SK-N-SH (cell line): ENCODE measurements at regions not wholly inside any gene's neighbourhood (a gene's known extent, or its start where the extent isn't known, plus 50 kb on each side); places are given as distances from the start of the nearest gene placed in this dataset.

Experiments
- CTCF ChIA-PET: fragments of 300-600, 350-600 bp; formaldehyde crosslinking; extraction: SDS; loops from one replicate; lab custom pipeline; 2021; lab: Yijun Ruan, JAX
- POLR2A ChIA-PET: fragments of 350-600 bp; sonication (Branson Sonifier 250); formaldehyde crosslinking; extraction: SDS; loops from one replicate; lab custom pipeline; 2020; ENCODE audit warnings: antibody characterized with exemption, inconsistent platforms; lab: Yijun Ruan, JAX
- DNase-seq: peaks from one replicate; pipeline ENCODE4 v3.0.0; 2012
- H2AFZ ChIP-seq: fragments of 200-600 bp; sonication (generic); 2 replicates; pipeline ENCODE4 v1.8.1; 2016; ENCODE audit warnings: antibody characterized with exemption, mild to moderate bottlenecking, low read depth
- H3F3A ChIP-seq: fragments of 200-600 bp; sonication (generic); replicated peaks from 2 replicates; pipeline ENCODE3; 2016; ENCODE audit warnings: antibody characterized with exemption, mild to moderate bottlenecking; ENCODE audit not compliant: insufficient read depth
- H3K27ac ChIP-seq, 2 experiments: fragments of 200-500 bp in 1 of 2; fragments of 200-600 bp in 1 of 2; sonication (Bioruptor generic) in 1 of 2; sonication (generic), shearing (Covaris generic) in 1 of 2; 2 replicates each; pipeline versions ENCODE4 v1.5.1 to v1.6.1; 2014 to 2016; ENCODE audit warnings: low read depth in 2 of 2, inconsistent platforms in 1 of 2, low read length in 1 of 2, mild to moderate bottlenecking in 1 of 2, mixed read lengths in 1 of 2
- H3K27me3 ChIP-seq: fragments of 200-600 bp; sonication (generic), shearing (Covaris generic); 2 replicates; pipeline ENCODE4 v1.6.1; 2016; ENCODE audit warnings: mixed run types; ENCODE audit not compliant: insufficient read depth
- H3K36me3 ChIP-seq, 2 experiments: fragments of 200-500 bp in 1 of 2; fragments of 200-600 bp in 1 of 2; sonication (Bioruptor generic) in 1 of 2; sonication (generic) in 1 of 2; replicated peaks in 1 of 2; 2 replicates each; pipeline versions ENCODE3 to v1.5.1; 2014 to 2016; ENCODE audit warnings: low read length in 1 of 2, mild to moderate bottlenecking in 1 of 2; ENCODE audit not compliant: insufficient read depth in 2 of 2, control insufficient read depth in 1 of 2
- H3K4me1 ChIP-seq, 2 experiments: fragments of 200-500 bp in 1 of 2; fragments of 200-600 bp in 1 of 2; sonication (Bioruptor generic) in 1 of 2; sonication (generic), shearing (Covaris generic) in 1 of 2; 2 replicates each; pipeline versions ENCODE4 v1.5.1 to v1.6.1; 2014 to 2016; ENCODE audit warnings: low read depth in 1 of 2, low read length in 1 of 2, mixed run types in 1 of 2; ENCODE audit not compliant: insufficient read depth in 2 of 2, control insufficient read depth in 1 of 2
- H3K4me2 ChIP-seq: fragments of 200-600 bp; sonication (generic), shearing (Covaris generic); 2 replicates; pipeline ENCODE4 v1.6.1; 2017; ENCODE audit warnings: mixed run types
- H3K4me3 ChIP-seq, 2 experiments: fragments of 200-500 bp in 1 of 2; fragments of 200-600 bp in 1 of 2; sonication (Bioruptor generic) in 1 of 2; sonication (generic), shearing (Covaris generic) in 1 of 2; 2 replicates each; pipeline versions ENCODE4 v1.5.1 to v1.8.1; 2014 to 2016; ENCODE audit warnings: low read depth in 2 of 2, inconsistent platforms in 1 of 2, low read length in 1 of 2, mild to moderate bottlenecking in 1 of 2, mixed read lengths in 1 of 2, moderate library complexity in 1 of 2
- H3K79me2 ChIP-seq: fragments of 200-600 bp; sonication (generic); 2 replicates; pipeline ENCODE4 v1.8.1; 2017; ENCODE audit warnings: mild to moderate bottlenecking; ENCODE audit not compliant: insufficient read depth
- H3K9ac ChIP-seq: fragments of 200-600 bp; sonication (generic); 2 replicates; pipeline ENCODE4 v1.6.1; 2017; ENCODE audit warnings: mixed run types
- H3K9me2 ChIP-seq: fragments of 200-600 bp; sonication (generic); 2 replicates; pipeline ENCODE4 v1.6.1; 2017; ENCODE audit warnings: mixed run types
- H3K9me3 ChIP-seq: fragments of 200-600 bp; sonication (generic); 2 replicates; pipeline ENCODE4 v1.6.1; 2017; ENCODE audit warnings: mixed run types, mild to moderate bottlenecking, moderate library complexity
- H4K20me1 ChIP-seq: fragments of 200-600 bp; sonication (generic); 2 replicates; pipeline ENCODE4 v1.6.1; 2017; ENCODE audit warnings: mild to moderate bottlenecking, mixed run types; ENCODE audit not compliant: insufficient read depth
- ELF1 ChIP-seq: IDR thresholded peaks from 2 replicates; pipeline ENCODE4 v1.4.0; 2012
- EP300 ChIP-seq, 2 experiments: IDR thresholded peaks; 2 replicates each; pipeline versions ENCODE4 v1.4.0 to v1.6.1; 2012; ENCODE audit warnings: borderline replicate concordance in 1 of 2, low read depth in 1 of 2, low read length in 1 of 2
- EZH2phosphoT487 ChIP-seq: fragments of 200-600 bp; sonication (generic); IDR thresholded peaks from 2 replicates; pipeline ENCODE4 v1.6.1; 2017; ENCODE audit warnings: low read depth, mixed run types, mild to moderate bottlenecking, antibody characterized with exemption, moderate library complexity, borderline replicate concordance
- GABPA ChIP-seq: IDR thresholded peaks from 2 replicates; pipeline ENCODE4 v1.4.0; 2012; ENCODE audit warnings: low read depth, mild to moderate bottlenecking
- GATA2 ChIP-seq: sonication (generic); formaldehyde crosslinking; IDR thresholded peaks from 2 replicates; pipeline ENCODE4 v1.5.0; 2020; ENCODE audit warnings: mild to moderate bottlenecking, missing genetic modification reagents
- JUND ChIP-seq: IDR thresholded peaks from 2 replicates; pipeline ENCODE4 v1.4.0; 2012
- MEF2A ChIP-seq: IDR thresholded peaks from 2 replicates; pipeline ENCODE4 v1.4.0; 2012; ENCODE audit warnings: low read depth, borderline replicate concordance
- NFIC ChIP-seq: IDR thresholded peaks from 2 replicates; pipeline ENCODE4 v1.4.0; 2012; ENCODE audit warnings: borderline replicate concordance
- POLR2AphosphoS5 ChIP-seq: IDR thresholded peaks from 2 replicates; pipeline ENCODE4 v1.6.1; 2012; ENCODE audit warnings: low read depth, low read length
- RAD21 ChIP-seq: IDR thresholded peaks from 2 replicates; pipeline ENCODE4 v1.6.1; 2012; ENCODE audit warnings: mild to moderate bottlenecking, low read length
- RXRA ChIP-seq: IDR thresholded peaks from 2 replicates; pipeline ENCODE4 v1.4.0; 2012; ENCODE audit warnings: low read depth, mild to moderate bottlenecking, borderline replicate concordance
- SMC3 ChIP-seq: IDR thresholded peaks from 2 replicates; pipeline ENCODE4 v1.6.1; 2012; ENCODE audit warnings: low read depth, low read length, improper control_type of control experiment
- TAF1 ChIP-seq: IDR thresholded peaks from 2 replicates; pipeline ENCODE4 v1.6.1; 2012; ENCODE audit warnings: low read depth, mild to moderate bottlenecking, low read length, moderate library complexity, borderline replicate concordance
- TEAD4 ChIP-seq: IDR thresholded peaks from 2 replicates; pipeline ENCODE4 v1.4.0; 2012; ENCODE audit warnings: mild to moderate bottlenecking, borderline replicate concordance; ENCODE audit not compliant: insufficient read depth
- WGBS: methylation state at CpG from one replicate; pipeline ENCODE4 v1.1.6; 2017; ENCODE audit warnings: low lambda C conversion rate; 5-methylcytosine and 5-hydroxymethylcytosine counted together
- TF ChIP-seq, protein P1 (sequence below): IDR thresholded peaks from 2 replicates; pipeline ENCODE4 v1.4.0; 2012; ENCODE audit warnings: low read depth, borderline replicate concordance
- TF ChIP-seq, protein P2 (sequence below): fragments of 150-350 bp; IDR thresholded peaks from 2 replicates; pipeline ENCODE4 v1.6.1; 2016; ENCODE audit warnings: mild to moderate bottlenecking, low read depth, low read length
- TF ChIP-seq, protein P3 (sequence below): fragments of 150-350 bp; IDR thresholded peaks from 2 replicates; pipeline ENCODE4 v1.6.1; 2017; ENCODE audit warnings: antibody characterized with exemption, low read length, low read depth, borderline replicate concordance
- TF ChIP-seq, protein P4 (sequence below): IDR thresholded peaks from 2 replicates; pipeline ENCODE4 v1.4.0; 2012; ENCODE audit warnings: low read depth, borderline replicate concordance

DNA sequence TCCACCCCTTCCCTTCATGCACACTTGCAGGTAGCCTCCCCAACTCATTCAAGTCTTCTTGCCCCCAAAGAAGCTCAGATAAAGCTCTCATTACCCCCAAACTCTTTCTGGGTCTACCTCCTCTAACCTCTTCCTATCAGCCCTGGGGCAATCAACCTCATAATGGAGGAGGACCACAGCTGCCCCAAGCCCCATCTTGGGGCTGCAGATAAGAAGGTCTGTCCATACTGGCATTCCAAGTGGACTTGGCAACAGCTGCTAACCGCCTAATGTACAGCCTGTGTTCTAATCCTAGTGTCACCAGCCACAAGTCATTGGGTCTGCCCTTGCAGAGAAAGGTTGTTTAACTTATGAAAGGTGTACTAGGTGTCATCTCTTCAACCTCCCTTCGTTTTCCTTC, 107.4 kb upstream of the ADGRF1 start:
- H3K4me1 ChIP-seq, result no peaks in the 10 kb centered on the region; a peak in 1 of 4 replicates
- H3K27ac ChIP-seq, result no peak overlapping the region
- H3K9ac ChIP-seq, result no peak overlapping the region
- no peaks in the 10 kb centered on the region for H3K9me3 ChIP-seq
- no peaks in the 10 kb centered on the region for H3K9me2 ChIP-seq
- TF ChIP-seq RAD21 (no peak), SMC3 (no peak), MEF2A (no peak), GABPA (no peak), ELF1 (no peak), GATA2 (CRISPR knock-in tag) (no peak), POLR2AphosphoS5 (no peak), EP300 (IDR thresholded peaks at IDR 0.05; ENCODE audit: borderline replicate concordance in 1 of 2, low read depth in 1 of 2, low read length in 1 of 2) (no peak), RXRA (no peak)
- TF ChIP-seq, protein P1, sequence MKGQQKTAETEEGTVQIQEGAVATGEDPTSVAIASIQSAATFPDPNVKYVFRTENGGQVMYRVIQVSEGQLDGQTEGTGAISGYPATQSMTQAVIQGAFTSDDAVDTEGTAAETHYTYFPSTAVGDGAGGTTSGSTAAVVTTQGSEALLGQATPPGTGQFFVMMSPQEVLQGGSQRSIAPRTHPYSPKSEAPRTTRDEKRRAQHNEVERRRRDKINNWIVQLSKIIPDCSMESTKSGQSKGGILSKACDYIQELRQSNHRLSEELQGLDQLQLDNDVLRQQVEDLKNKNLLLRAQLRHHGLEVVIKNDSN, result no peak
- TF ChIP-seq, protein P2, sequence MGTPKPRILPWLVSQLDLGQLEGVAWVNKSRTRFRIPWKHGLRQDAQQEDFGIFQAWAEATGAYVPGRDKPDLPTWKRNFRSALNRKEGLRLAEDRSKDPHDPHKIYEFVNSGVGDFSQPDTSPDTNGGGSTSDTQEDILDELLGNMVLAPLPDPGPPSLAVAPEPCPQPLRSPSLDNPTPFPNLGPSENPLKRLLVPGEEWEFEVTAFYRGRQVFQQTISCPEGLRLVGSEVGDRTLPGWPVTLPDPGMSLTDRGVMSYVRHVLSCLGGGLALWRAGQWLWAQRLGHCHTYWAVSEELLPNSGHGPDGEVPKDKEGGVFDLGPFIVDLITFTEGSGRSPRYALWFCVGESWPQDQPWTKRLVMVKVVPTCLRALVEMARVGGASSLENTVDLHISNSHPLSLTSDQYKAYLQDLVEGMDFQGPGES, result no peak
- TF ChIP-seq, protein P3, sequence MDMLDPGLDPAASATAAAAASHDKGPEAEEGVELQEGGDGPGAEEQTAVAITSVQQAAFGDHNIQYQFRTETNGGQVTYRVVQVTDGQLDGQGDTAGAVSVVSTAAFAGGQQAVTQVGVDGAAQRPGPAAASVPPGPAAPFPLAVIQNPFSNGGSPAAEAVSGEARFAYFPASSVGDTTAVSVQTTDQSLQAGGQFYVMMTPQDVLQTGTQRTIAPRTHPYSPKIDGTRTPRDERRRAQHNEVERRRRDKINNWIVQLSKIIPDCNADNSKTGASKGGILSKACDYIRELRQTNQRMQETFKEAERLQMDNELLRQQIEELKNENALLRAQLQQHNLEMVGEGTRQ, result no peak
- TF ChIP-seq, protein P4, sequence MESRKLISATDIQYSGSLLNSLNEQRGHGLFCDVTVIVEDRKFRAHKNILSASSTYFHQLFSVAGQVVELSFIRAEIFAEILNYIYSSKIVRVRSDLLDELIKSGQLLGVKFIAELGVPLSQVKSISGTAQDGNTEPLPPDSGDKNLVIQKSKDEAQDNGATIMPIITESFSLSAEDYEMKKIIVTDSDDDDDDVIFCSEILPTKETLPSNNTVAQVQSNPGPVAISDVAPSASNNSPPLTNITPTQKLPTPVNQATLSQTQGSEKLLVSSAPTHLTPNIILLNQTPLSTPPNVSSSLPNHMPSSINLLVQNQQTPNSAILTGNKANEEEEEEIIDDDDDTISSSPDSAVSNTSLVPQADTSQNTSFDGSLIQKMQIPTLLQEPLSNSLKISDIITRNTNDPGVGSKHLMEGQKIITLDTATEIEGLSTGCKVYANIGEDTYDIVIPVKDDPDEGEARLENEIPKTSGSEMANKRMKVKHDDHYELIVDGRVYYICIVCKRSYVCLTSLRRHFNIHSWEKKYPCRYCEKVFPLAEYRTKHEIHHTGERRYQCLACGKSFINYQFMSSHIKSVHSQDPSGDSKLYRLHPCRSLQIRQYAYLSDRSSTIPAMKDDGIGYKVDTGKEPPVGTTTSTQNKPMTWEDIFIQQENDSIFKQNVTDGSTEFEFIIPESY, result no peak
- DNase-seq, result no peak
- H2AFZ ChIP-seq, result no peak overlapping the region
- POLR2A ChIA-PET, result no interaction called here
- no peak overlapping the region for H3K4me3 ChIP-seq
- no peaks in the 10 kb centered on the region for H3K79me2 ChIP-seq
- no peaks in the 10 kb centered on the region for H3F3A ChIP-seq
- no peak overlapping the region for H3K4me2 ChIP-seq
- H3K36me3 ChIP-seq, result no peaks in the 10 kb centered on the region
- WGBS, result 55% methylated on average over 2 of the region's 2 CpGs
- no peaks in the 10 kb centered on the region for H3K27me3 ChIP-seq
- CTCF ChIA-PET, result interaction anchor here (0.8 kb wide), 1 partner anchor 639 kb away, joined by 3 read pairs; no protein-coding TSS in a partner anchor
- no peaks in the 10 kb centered on the region for H4K20me1 ChIP-seq

DNA sequence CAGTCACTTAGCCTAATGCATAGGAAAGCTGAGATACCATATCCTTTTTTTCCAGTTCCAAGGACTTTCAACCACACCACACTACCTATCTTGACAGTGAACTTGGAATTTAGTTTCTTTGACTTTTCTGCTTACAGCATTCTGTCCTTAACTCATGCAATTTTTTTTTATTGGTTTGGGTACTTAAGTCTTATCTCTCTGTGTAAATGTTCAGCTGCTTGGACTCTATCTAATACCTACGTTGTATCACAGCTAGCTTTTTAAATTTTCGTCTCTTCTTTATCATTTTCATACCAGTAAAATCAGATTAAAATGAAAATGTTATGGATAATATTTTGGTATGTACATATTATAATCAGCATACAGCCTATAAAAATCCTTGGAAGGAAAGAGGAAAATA, 106.9 kb upstream of the ADGRF1 start:
- CTCF ChIA-PET, result no interaction called here
- 64% methylated on average over 2 of the region's 2 CpGs for WGBS
- no peak overlapping the region for H3K27ac ChIP-seq

More for the DNA sequence above, 106.9 kb upstream of the ADGRF1 start:
- no peaks in the 10 kb centered on the region for H3K9me2 ChIP-seq
- TF ChIP-seq RAD21 (no peak), NFIC (no peak), GABPA (no peak), TAF1 (no peak), TEAD4 (no peak), EZH2phosphoT487 (no peak), SMC3 (no peak), POLR2AphosphoS5 (no peak), JUND (no peak)
- TF ChIP-seq, protein P4, result no peak
- no peaks in the 10 kb centered on the region for H4K20me1 ChIP-seq
- H3K36me3 ChIP-seq, result no peaks in the 10 kb centered on the region
- no peak overlapping the region for H3K4me3 ChIP-seq
- POLR2A ChIA-PET, result no interaction called here
- no peak overlapping the region for H2AFZ ChIP-seq
- no peaks in the 10 kb centered on the region for H3F3A ChIP-seq
- no peak overlapping the region for H3K9ac ChIP-seq
- no peaks in the 10 kb centered on the region for H3K9me3 ChIP-seq
- no peak overlapping the region for H3K4me2 ChIP-seq
- H3K79me2 ChIP-seq, result no peaks in the 10 kb centered on the region
- DNase-seq, result no peak
- H3K27me3 ChIP-seq, result no peaks in the 10 kb centered on the region
- no peaks in the 10 kb centered on the region; a peak in 1 of 4 replicates for H3K4me1 ChIP-seq
